Neural cell (in vitro differentiated cells): ENCODE measurements at regions not wholly inside any gene's neighbourhood (a gene's known extent, or its start where the extent isn't known, plus 50 kb on each side); places are given as distances from the start of the nearest gene placed in this dataset.

ENCODE experiments used
- CTCF ChIP-seq: fragments of 450-650 bp; IDR thresholded peaks from 2 replicates; pipeline ENCODE4 v1.5.1; 2014; ENCODE audit warnings: antibody characterized with exemption, mild to moderate bottlenecking, moderate library complexity; ENCODE audit not compliant: poor library complexity, severe bottlenecking
- EP300 ChIP-seq: fragments of 450-650 bp; conservative IDR thresholded peaks from 2 replicates; pipeline ENCODE4 v1.6.1; 2014; ENCODE audit warnings: antibody characterized with exemption, mild to moderate bottlenecking, moderate library complexity; ENCODE audit not compliant: poor library complexity, severe bottlenecking

- TF ChIP-seq CTCF (no peak), EP300 (no peak)
Observed at GRCh38 chr3:181793006-181793405, 81.3 kb downstream of the SOX2 start.
